Transverse colon (tissue), 4 donors: ENCODE measurements at regions not wholly inside any gene's neighbourhood (a gene's known extent, or its start where the extent isn't known, plus 50 kb on each side); places are given as distances from the start of the nearest gene placed in this dataset.

Experiments
- EP300 ChIP-seq: sonication (generic); formaldehyde crosslinking; IDR thresholded peaks from one replicate; pipeline ENCODE4 v1.6.1; 2017; ENCODE audit warnings: antibody characterized with exemption, low read depth
- POLR2A ChIP-seq: fragments of 450-650 bp; IDR thresholded peaks from one replicate; pipeline ENCODE4 v1.6.1; 2016; ENCODE audit warnings: antibody characterized with exemption, mild to moderate bottlenecking, moderate library complexity
- POLR2AphosphoS5 ChIP-seq, 3 donors: sonication (generic); formaldehyde crosslinking; IDR thresholded peaks; one replicate each; pipeline ENCODE4 v1.6.1; 2016; ENCODE audit warnings: antibody characterized with exemption in 3 of 3
- TF ChIP-seq, protein P1 (sequence below), 5 experiments: fragments of 200-600 bp in 3 of 5; fragments of 450-650 bp in 2 of 5; sonication (generic) in 3 of 5; IDR thresholded peaks; 1 replicate in 2 of 5; 2 replicates in 3 of 5; pipeline ENCODE4 v1.5.1; 2016 to 2017; ENCODE audit warnings: antibody characterized with exemption in 5 of 5, inconsistent platforms in 3 of 5, mild to moderate bottlenecking in 2 of 5, moderate library complexity in 1 of 5

- TF ChIP-seq, protein P1, sequence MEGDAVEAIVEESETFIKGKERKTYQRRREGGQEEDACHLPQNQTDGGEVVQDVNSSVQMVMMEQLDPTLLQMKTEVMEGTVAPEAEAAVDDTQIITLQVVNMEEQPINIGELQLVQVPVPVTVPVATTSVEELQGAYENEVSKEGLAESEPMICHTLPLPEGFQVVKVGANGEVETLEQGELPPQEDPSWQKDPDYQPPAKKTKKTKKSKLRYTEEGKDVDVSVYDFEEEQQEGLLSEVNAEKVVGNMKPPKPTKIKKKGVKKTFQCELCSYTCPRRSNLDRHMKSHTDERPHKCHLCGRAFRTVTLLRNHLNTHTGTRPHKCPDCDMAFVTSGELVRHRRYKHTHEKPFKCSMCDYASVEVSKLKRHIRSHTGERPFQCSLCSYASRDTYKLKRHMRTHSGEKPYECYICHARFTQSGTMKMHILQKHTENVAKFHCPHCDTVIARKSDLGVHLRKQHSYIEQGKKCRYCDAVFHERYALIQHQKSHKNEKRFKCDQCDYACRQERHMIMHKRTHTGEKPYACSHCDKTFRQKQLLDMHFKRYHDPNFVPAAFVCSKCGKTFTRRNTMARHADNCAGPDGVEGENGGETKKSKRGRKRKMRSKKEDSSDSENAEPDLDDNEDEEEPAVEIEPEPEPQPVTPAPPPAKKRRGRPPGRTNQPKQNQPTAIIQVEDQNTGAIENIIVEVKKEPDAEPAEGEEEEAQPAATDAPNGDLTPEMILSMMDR (IDR thresholded peaks at IDR 0.05): no peak
- TF ChIP-seq POLR2AphosphoS5 (IDR thresholded peaks at IDR 0.05): peak in 1 of 3 donors; percentile 55
- no peak for TF ChIP-seq EP300
- TF ChIP-seq POLR2A: no peak
These were observed 215.8 kb upstream of the SFRP2 start for GRCh38 chr4:154004507-154005170.
